HEK293 (cell line): ENCODE measurements at regions not wholly inside any gene's neighbourhood (a gene's known extent, or its start where the extent isn't known, plus 50 kb on each side); places are given as distances from the start of the nearest gene placed in this dataset.

ENCODE experiments used
- CTCF ChIA-PET: fragments of 350-600 bp; formaldehyde crosslinking; extraction: SDS; loops from one replicate; lab custom pipeline; 2021; ENCODE audit warnings: antibody characterized with exemption; lab: Yijun Ruan, JAX
- POLR2A ChIA-PET: fragments of 300-600 bp; formaldehyde crosslinking; extraction: SDS; loops from one replicate; lab custom pipeline; 2020; ENCODE audit warnings: antibody characterized with exemption, inconsistent platforms; lab: Yijun Ruan, JAX
- H3K27ac ChIP-seq: fragments of 200-500 bp; sonication (Bioruptor generic); 2 replicates; pipeline ENCODE4 v1.5.1; 2014; ENCODE audit warnings: low read depth, low read length, control low read depth, inconsistent platforms; ENCODE audit errors: extremely low read depth
- H3K36me3 ChIP-seq, 2 experiments: fragments of 200-500 bp in 1 of 2; sonication (Bioruptor generic) in 1 of 2; 1 replicate in 1 of 2; 2 replicates in 1 of 2; pipeline ENCODE4 v1.5.1; 2014 to 2017; ENCODE audit warnings: inconsistent platforms in 2 of 2, low read length in 2 of 2; ENCODE audit not compliant: control insufficient read depth in 2 of 2, insufficient read depth in 1 of 2
- H3K4me1 ChIP-seq: fragments of 200-500 bp; sonication (Bioruptor generic); 2 replicates; pipeline ENCODE4 v1.5.1; 2014; ENCODE audit warnings: mild to moderate bottlenecking, low read length, inconsistent platforms; ENCODE audit not compliant: control insufficient read depth, insufficient read depth
- H3K4me3 ChIP-seq: 2 replicates; pipeline ENCODE4 v1.5.1; 2011; ENCODE audit warnings: low read depth, mild to moderate bottlenecking, control low read depth, low read length, moderate library complexity
- H3K9me3 ChIP-seq: fragments of 200-500 bp; sonication (Bioruptor generic); 2 replicates; pipeline ENCODE4 v1.5.1; 2014; ENCODE audit warnings: low read depth, low read length, inconsistent platforms; ENCODE audit not compliant: control insufficient read depth, insufficient read depth
- GLIS1 ChIP-seq: fragments of 450-650 bp; formaldehyde crosslinking; IDR thresholded peaks from 2 replicates; pipeline ENCODE4 v1.5.1; 2016; ENCODE audit warnings: missing biosample characterization, missing genetic modification characterization
- KLF9 ChIP-seq: fragments of 450-650 bp; formaldehyde crosslinking; IDR thresholded peaks from 2 replicates; pipeline ENCODE4 v1.5.1; 2016; ENCODE audit warnings: missing biosample characterization, missing genetic modification characterization, low read depth
- PRDM10 ChIP-seq: fragments of 450-650 bp; formaldehyde crosslinking; IDR thresholded peaks from 2 replicates; pipeline ENCODE4 v1.5.1; 2016; ENCODE audit warnings: missing biosample characterization, missing genetic modification characterization
- RBAK ChIP-seq: fragments of 450-650 bp; formaldehyde crosslinking; IDR thresholded peaks from 2 replicates; pipeline ENCODE4 v1.5.1; 2016; ENCODE audit warnings: missing biosample characterization, missing genetic modification characterization
- SCRT1 ChIP-seq: fragments of 450-650 bp; formaldehyde crosslinking; IDR thresholded peaks from 2 replicates; pipeline ENCODE4 v1.5.1; 2016; ENCODE audit warnings: missing biosample characterization, missing genetic modification characterization, borderline replicate concordance
- SETDB1 ChIP-seq: IDR thresholded peaks from one replicate; pipeline ENCODE4 v1.6.1; 2017; ENCODE audit warnings: mild to moderate bottlenecking, low read length, moderate library complexity, mixed read lengths; ENCODE audit not compliant: insufficient read length
- YY2 ChIP-seq: fragments of 450-650 bp; formaldehyde crosslinking; IDR thresholded peaks from 2 replicates; pipeline ENCODE4 v1.5.1; 2016; ENCODE audit warnings: missing biosample characterization, missing genetic modification characterization
- ZNF148 ChIP-seq: fragments of 450-650 bp; formaldehyde crosslinking; IDR thresholded peaks from 2 replicates; pipeline ENCODE4 v1.5.0; 2017; ENCODE audit warnings: missing biosample characterization, missing genetic modification characterization, borderline replicate concordance
- ZNF155 ChIP-seq: fragments of 450-650 bp; formaldehyde crosslinking; IDR thresholded peaks from 2 replicates; pipeline ENCODE4 v1.5.1; 2016; ENCODE audit warnings: missing biosample characterization, missing genetic modification characterization
- ZNF169 ChIP-seq: fragments of 450-650 bp; formaldehyde crosslinking; IDR thresholded peaks from 2 replicates; pipeline ENCODE4 v1.5.1; 2016; ENCODE audit warnings: missing biosample characterization, missing genetic modification characterization
- ZNF266 ChIP-seq: fragments of 450-650 bp; formaldehyde crosslinking; IDR thresholded peaks from 2 replicates; pipeline ENCODE4 v1.5.1; 2016; ENCODE audit warnings: missing biosample characterization, missing genetic modification characterization, low read depth
- ZNF335 ChIP-seq: fragments of 450-650 bp; formaldehyde crosslinking; conservative IDR thresholded peaks from 2 replicates; pipeline ENCODE4 v1.5.1; 2016; ENCODE audit warnings: missing biosample characterization, missing genetic modification characterization
- ZNF354C ChIP-seq: fragments of 450-650 bp; formaldehyde crosslinking; IDR thresholded peaks from 2 replicates; pipeline ENCODE4 v1.5.1; 2016; ENCODE audit warnings: missing biosample characterization, missing genetic modification characterization, low read depth, borderline replicate concordance
- ZNF391 ChIP-seq: fragments of 450-650 bp; formaldehyde crosslinking; IDR thresholded peaks from 2 replicates; pipeline ENCODE4 v1.5.1; 2016; ENCODE audit warnings: low read depth, missing biosample characterization, missing genetic modification characterization, borderline replicate concordance
- ZNF514 ChIP-seq: fragments of 450-650 bp; formaldehyde crosslinking; IDR thresholded peaks from 2 replicates; pipeline ENCODE4 v1.5.1; 2016; ENCODE audit warnings: missing biosample characterization, missing genetic modification characterization
- ZNF544 ChIP-seq: fragments of 450-650 bp; formaldehyde crosslinking; IDR thresholded peaks from 2 replicates; pipeline ENCODE4 v1.5.0; 2017; ENCODE audit warnings: missing biosample characterization, missing genetic modification characterization
- ZNF645 ChIP-seq: fragments of 450-650 bp; formaldehyde crosslinking; IDR thresholded peaks from 2 replicates; pipeline ENCODE4; 2016; ENCODE audit warnings: missing biosample characterization, missing genetic modification characterization
- ZNF692 ChIP-seq: fragments of 450-650 bp; formaldehyde crosslinking; IDR thresholded peaks from 2 replicates; pipeline ENCODE4 v1.5.1; 2016; ENCODE audit warnings: missing biosample characterization, missing genetic modification characterization
- ZNF704 ChIP-seq: fragments of 450-650 bp; formaldehyde crosslinking; IDR thresholded peaks from 2 replicates; pipeline ENCODE4 v1.5.1; 2016; ENCODE audit warnings: missing biosample characterization, missing genetic modification characterization

GRCh38 chr6:74554041-74554440, 651.8 kb downstream of the COL12A1 start:
- H3K4me3 ChIP-seq = no peak overlapping the region
- no peaks in the 10 kb centered on the region for H3K4me1 ChIP-seq
- H3K9me3 ChIP-seq = no peaks in the 10 kb centered on the region
- no peak for TF ChIP-seq YY2
- TF ChIP-seq SCRT1 (tag by site-specific recombination) = no peak
- no peak for TF ChIP-seq ZNF391 (tag by site-specific recombination)
- TF ChIP-seq PRDM10 (tag by site-specific recombination) = no peak
- no peak for TF ChIP-seq ZNF645 (tag by site-specific recombination)
- no peak for TF ChIP-seq GLIS1 (tag by site-specific recombination)
- no peak for TF ChIP-seq RBAK (tag by site-specific recombination)
- TF ChIP-seq ZNF148 = no peak
- TF ChIP-seq ZNF354C (tag by site-specific recombination) = no peak
- no peak for TF ChIP-seq ZNF544 (tag by site-specific recombination)
- ChIA-PET CTCF (no interaction called here), POLR2A (no interaction called here)
- H3K27ac ChIP-seq = no peak overlapping the region
- H3K36me3 ChIP-seq = no peaks in the 10 kb centered on the region

GRCh38 chr6:74551896-74552295, 654.0 kb downstream of the COL12A1 start:
- Histone ChIP-seq H3K4me3 (no peak overlapping the region), H3K27ac (no peak overlapping the region), H3K36me3 (no peaks in the 10 kb centered on the region), H3K9me3 (no peaks in the 10 kb centered on the region), H3K4me1 (no peaks in the 10 kb centered on the region)
- ChIA-PET CTCF (no interaction called here), POLR2A (no interaction called here)
- TF ChIP-seq PRDM10 (tag by site-specific recombination) (no peak), ZNF514 (tag by site-specific recombination) (no peak), ZNF335 (no peak), KLF9 (tag by site-specific recombination) (no peak), SETDB1 (no peak), ZNF266 (no peak), ZNF155 (tag by site-specific recombination) (no peak), ZNF169 (no peak), ZNF704 (no peak), ZNF692 (no peak)
